MG63 (cell line): ENCODE measurements at regions not wholly inside any gene's neighbourhood (a gene's known extent, or its start where the extent isn't known, plus 50 kb on each side); places are given as distances from the start of the nearest gene placed in this dataset.

ENCODE experiments used
- DNase-seq: peaks from one replicate; pipeline ENCODE4 v3.0.0-alpha.2; 2020
- H3K27me3 ChIP-seq: fragments of 250-450 bp; sonication (Bioruptor Pico); 2 replicates; pipeline ENCODE4 v1.5.1; 2020; ENCODE audit warnings: mild to moderate bottlenecking, moderate library complexity
- H3K36me3 ChIP-seq: fragments of 250-450 bp; sonication (Bioruptor Pico); 2 replicates; pipeline ENCODE4 v1.5.1; 2020; ENCODE audit warnings: mild to moderate bottlenecking, moderate library complexity
- H3K4me3 ChIP-seq: fragments of 250-450 bp; sonication (Bioruptor Pico); 2 replicates; pipeline ENCODE4 v1.5.1; 2020; ENCODE audit warnings: mild to moderate bottlenecking, moderate library complexity
- H3K9me3 ChIP-seq: fragments of 250-450 bp; sonication (Bioruptor Pico); 2 replicates; pipeline ENCODE4 v1.5.1; 2020; ENCODE audit warnings: mild to moderate bottlenecking, moderate library complexity

DNA sequence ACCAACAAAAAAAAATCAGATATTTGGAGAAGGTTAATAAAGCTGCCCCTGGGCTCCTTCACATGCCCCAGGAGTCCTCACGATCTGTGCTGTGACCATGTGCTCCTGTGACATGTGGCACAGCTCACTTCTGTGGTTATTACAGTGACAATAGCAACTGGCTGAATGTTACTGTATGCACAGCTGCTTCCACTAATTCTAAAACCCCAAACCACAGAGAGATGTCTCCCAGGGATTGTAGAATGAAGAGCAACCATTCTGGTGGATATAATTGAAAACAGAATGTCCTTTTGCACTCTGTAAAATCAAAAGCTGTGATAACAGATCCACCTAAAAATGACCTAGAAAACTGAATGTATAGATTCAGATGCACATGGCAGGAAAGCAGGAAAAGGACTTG is 489.2 kb upstream of the CNTN4 start:
- Histone ChIP-seq H3K27me3 (no peaks in the 10 kb centered on the region), H3K9me3 (no peaks in the 10 kb centered on the region), H3K4me3 (no peak overlapping the region), H3K36me3 (no peaks in the 10 kb centered on the region)
- no peak for DNase-seq

DNA sequence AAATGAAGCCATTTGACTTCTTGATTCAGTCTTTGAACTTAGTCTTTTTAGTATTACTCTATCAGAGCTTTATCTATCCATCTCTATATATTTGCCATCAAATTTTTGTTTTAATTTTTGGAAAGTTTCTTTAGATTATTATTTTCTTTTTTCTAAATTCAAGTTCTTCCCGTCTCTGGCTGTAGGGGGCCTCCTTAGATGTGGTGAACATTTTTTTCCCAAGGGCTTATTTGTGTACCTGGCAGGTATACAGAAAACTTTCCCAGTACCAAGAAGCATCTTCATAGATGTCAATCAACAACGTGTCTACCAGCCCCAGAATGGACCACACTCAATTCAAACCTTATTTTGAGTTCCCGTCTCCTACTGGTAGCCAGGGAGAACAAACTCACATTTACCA is 486.8 kb upstream of the CNTN4 start:
- no peaks in the 10 kb centered on the region for H3K9me3 ChIP-seq
- H3K36me3 ChIP-seq, result no peaks in the 10 kb centered on the region
- DNase-seq, result no peak
- no peak overlapping the region for H3K4me3 ChIP-seq
- H3K27me3 ChIP-seq, result no peaks in the 10 kb centered on the region

DNA sequence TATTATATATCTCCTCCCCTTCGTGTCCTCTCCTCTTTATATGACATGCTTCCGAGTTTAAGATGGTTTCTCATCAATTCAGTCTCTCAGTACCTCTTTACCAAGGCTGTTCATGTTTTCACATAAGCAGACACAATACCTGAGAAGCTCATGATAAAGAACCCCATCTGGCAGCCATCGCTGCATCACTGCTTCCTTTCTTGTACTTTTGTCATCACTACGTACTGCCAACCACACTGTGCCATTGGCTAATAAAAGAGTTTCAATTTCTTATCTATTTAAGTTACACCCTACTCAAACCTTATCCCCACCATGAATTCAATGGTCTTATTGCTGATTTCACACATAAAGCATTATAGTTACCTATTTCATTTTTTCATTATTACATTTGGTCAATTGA is 484.7 kb upstream of the CNTN4 start:
- Histone ChIP-seq H3K27me3 (no peaks in the 10 kb centered on the region), H3K9me3 (no peaks in the 10 kb centered on the region), H3K36me3 (no peaks in the 10 kb centered on the region), H3K4me3 (no peak overlapping the region)
- no peak for DNase-seq

DNA sequence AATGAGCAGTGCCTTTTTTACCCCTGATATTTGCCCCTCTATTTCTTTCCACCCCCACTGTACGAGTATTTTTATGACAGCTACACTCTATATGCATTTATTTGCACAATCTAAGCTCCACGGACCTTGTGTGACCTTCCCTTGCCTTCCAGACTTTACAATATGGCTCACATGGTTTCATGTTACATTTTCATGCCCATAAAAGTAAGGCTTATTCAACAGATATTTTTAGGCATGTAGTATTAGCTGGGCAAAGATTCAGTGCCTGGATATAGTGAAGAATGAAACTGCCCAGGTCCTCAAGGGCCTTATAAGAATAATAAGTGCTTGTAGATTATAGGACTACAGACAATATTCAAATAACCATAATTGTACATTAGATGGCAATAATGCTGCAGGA is 481.9 kb upstream of the CNTN4 start:
- no peaks in the 10 kb centered on the region for H3K27me3 ChIP-seq
- H3K36me3 ChIP-seq, result no peaks in the 10 kb centered on the region
- DNase-seq, result no peak
- no peaks in the 10 kb centered on the region for H3K9me3 ChIP-seq
- H3K4me3 ChIP-seq, result no peak overlapping the region

DNA sequence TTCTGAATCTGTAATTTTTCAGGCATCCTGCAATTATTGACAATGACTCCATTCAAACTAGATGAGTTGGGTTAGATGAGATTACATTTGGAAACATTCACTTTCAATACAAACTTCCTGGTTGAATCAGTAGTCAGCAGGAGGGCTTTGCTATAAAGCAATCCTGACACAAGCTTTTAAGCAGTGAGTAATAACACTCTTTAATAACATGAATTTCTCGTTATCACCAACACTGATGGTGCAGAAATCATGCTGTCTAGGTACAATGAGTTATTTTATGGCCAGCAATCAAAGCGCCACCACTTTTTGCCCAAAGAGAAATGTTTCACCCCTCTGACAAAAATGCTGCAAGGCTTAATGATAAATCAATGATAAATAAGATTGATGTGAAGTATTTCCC is 474.8 kb upstream of the CNTN4 start:
- Histone ChIP-seq H3K27me3 (no peaks in the 10 kb centered on the region), H3K36me3 (no peaks in the 10 kb centered on the region), H3K9me3 (no peaks in the 10 kb centered on the region), H3K4me3 (no peak overlapping the region)
- DNase-seq, result no peak

DNA sequence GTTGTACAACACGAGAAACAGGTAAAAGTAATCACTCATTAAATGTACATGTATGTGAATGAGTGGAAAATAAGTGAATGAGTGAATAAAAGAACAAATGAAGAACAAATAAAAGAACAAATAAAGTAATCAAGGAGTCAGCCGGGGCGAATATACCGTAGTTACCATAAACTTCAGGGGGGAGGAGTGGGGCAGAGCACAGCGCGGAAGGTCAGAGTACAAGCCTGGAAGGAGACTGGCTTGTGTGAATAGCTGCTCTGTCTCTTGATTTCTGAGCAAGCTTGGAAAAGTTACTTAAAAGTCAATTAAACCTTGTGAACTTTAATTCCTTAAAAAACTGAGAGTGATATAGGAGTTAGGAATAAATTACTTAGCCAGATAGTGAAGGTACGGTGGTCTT is 466.5 kb upstream of the CNTN4 start:
- Histone ChIP-seq H3K36me3 (no peaks in the 10 kb centered on the region), H3K9me3 (no peaks in the 10 kb centered on the region), H3K4me3 (no peak overlapping the region), H3K27me3 (no peaks in the 10 kb centered on the region)
- no peak for DNase-seq

DNA sequence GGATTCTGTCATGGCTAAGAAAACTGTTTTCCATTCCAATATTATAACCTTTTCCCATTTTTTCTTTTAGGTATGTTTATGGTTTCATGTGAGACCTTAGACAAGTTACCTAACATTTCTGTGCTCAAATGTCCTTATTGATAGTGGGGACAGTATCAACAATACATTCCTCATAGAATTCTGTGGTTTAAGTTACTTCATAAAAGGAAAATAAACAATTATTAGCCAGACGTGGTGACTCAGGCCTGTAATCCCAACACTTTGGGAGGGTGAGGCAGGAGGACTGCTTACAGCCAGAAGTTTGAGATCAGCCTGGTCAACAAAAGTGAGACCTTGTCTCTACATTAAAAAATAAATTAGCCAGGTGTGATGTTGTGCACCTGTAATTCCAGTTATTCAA is 436.8 kb upstream of the CNTN4 start:
- Histone ChIP-seq H3K36me3 (no peaks in the 10 kb centered on the region), H3K27me3 (no peaks in the 10 kb centered on the region), H3K4me3 (no peak overlapping the region), H3K9me3 (no peaks in the 10 kb centered on the region)
- no peak for DNase-seq

DNA sequence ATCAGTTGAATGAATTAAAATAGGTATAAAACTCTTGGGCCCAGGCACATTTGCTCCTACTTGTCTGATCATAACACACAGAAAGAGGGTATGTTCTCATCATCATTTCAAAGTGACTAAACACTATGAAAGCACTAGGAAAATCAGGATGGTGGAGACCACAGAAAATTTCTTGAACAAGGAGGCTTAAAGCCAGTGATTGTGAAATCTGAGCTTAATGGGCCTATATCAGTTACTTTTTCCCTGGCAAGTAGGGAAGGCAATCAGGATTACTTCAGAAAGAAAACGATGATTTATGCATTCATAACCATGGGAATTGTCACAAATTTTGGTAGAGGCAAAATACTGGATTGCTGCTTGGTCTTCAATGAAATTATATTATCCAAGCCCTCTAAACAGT is 434.4 kb upstream of the CNTN4 start:
- H3K9me3 ChIP-seq, result no peaks in the 10 kb centered on the region
- no peak for DNase-seq
- no peak overlapping the region for H3K4me3 ChIP-seq
- no peaks in the 10 kb centered on the region for H3K36me3 ChIP-seq
- no peaks in the 10 kb centered on the region for H3K27me3 ChIP-seq

DNA sequence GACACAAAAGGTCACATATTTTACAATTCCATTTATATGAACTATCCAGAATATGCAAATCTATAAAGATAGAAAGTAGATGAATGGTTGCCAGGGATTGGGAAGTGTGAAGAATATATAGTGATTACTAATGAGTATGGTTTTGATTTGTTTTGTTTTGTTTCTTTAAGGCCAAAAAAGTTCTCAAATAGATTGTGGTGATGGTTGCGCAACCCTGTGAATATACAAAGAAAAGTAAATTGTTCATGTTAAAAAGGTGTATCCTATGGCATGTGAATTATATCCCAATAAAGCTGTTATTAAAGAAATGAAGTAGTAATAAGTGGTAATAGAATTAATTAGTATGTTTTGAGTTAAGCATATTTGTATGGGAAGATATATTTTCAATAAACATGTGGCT is 431.8 kb upstream of the CNTN4 start:
- Histone ChIP-seq H3K4me3 (no peak overlapping the region), H3K9me3 (no peaks in the 10 kb centered on the region), H3K36me3 (no peaks in the 10 kb centered on the region), H3K27me3 (no peaks in the 10 kb centered on the region)
- no peak for DNase-seq

DNA sequence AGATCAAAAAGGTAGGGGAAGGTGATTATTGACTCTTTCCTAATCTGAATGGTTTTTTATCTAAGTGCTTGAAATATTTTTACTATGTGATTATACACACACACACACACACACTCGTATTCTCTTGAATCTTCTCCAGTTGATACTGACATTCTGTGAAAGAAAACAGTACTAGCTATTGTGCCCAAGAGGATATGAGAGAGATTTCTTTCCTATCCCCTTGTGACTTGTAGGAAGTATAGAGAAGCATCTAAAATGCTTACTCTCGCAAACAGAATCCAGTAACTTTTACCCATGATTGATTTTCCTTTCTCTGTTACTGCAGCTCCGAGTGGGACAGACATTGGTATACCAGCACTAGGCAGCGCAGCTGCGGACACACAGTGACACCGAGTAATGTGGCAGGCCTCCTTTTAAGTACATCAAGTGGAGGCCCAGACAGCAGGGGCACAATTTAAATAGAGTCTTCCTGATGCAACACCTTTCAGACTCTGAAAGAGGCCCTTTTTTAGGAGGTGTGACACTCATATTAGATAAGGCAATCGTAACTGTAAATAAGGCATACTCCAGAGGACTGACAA is 421.0 kb upstream of the CNTN4 start:
- Histone ChIP-seq H3K27me3 (no peaks in the 10 kb centered on the region), H3K36me3 (no peaks in the 10 kb centered on the region), H3K4me3 (no peak overlapping the region), H3K9me3 (no peaks in the 10 kb centered on the region)
- DNase-seq, result no peak

DNA sequence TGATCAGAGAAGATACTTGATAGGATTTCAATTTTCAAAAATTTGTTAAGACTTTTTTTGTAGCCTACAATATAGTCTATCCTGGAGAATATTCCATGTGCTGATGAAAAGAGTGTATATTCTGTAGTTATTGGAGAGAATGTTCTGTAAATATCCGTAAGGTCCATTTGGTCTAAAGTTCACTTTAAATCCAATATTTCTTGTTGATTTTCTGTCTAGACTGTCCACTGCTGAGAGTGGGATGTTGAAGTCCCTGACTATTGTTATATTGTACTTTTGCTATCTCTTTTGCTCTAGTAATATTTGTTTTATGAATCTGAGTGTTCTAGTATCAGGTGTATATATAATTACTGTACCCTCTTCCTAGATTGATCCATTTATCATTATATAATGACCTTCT is 406.2 kb upstream of the CNTN4 start:
- Histone ChIP-seq H3K36me3 (no peaks in the 10 kb centered on the region), H3K9me3 (no peaks in the 10 kb centered on the region), H3K27me3 (no peaks in the 10 kb centered on the region), H3K4me3 (no peak overlapping the region)
- no peak for DNase-seq

DNA sequence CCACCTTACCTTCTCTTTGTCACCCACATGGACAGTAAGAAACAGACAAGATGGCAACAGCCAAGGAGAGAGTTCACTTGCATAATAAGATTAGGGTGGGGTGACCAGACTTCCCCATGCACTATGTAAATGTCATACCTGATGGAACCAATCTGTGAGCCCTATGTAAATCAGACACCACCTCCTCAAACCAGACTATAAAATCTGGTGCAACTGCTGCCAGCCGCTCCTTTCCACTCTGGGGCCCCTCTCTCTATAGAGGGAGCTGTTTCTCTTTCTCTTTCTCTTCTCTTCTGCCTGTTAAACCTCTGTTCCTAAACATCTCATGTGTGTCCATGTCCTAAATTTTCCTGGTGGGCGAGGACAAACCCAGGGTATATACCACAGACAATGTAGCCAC is 405.5 kb upstream of the CNTN4 start:
- no peak overlapping the region for H3K4me3 ChIP-seq
- no peaks in the 10 kb centered on the region for H3K27me3 ChIP-seq
- no peak for DNase-seq
- no peaks in the 10 kb centered on the region for H3K9me3 ChIP-seq
- H3K36me3 ChIP-seq, result no peaks in the 10 kb centered on the region

DNA sequence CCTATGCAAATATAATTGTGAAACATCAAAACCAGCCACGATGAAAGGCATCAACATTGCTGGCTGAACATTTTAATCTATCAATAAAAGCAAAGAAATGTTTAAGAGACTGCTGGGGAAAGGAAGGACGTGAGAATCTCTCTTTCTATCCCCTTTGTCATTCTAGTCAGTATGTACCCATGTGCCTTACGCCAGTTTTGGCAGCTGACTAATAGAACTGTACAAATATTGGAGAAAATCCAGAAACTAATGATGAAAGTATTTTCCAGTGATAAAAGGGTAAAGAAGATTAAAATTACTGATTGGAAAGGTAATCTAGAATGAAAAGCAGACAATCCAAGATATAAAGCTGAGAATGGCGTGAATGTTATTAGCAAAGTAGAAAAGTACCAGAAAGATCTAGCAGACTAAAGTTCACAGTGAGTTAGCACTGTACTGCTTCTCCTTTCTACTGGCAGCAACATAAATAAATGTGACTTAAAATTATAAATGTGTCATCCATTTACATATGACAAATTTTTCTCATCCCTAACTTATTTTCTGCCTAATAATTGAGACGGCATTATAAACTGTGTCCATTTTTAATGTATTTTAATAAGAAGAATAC is 401.9 kb upstream of the CNTN4 start:
- Histone ChIP-seq H3K36me3 (no peaks in the 10 kb centered on the region), H3K27me3 (no peaks in the 10 kb centered on the region), H3K9me3 (no peaks in the 10 kb centered on the region), H3K4me3 (no peak overlapping the region)
- DNase-seq, result no peak

DNA sequence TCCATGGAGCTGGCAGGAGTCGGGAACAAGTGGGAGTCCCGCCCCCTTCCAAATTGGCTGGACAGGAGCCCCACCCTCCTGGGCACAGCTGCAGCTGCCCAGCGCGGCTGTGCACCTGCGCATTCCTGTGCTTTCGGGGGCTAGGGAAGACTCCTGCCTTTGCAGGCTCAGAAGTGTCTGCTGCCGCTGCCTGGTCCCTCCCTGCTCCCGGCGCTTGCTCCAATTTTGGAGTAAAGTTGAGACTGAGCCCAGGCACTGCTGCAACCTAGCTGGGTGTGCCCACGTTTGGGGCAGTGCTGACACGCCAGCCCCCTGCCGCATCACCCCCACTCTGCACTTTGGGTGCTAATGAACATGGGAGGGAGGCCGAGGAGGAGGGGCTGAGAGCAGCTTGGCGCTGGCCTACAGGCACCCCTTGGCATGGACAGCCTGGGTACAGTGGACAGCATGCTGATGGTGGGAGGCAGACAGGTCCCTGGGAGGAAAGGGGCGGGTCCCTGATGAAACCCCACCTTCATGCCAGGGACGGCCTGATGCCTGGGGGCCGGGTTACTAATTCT is 399.2 kb upstream of the CNTN4 start:
- DNase-seq, result no peak
- no peaks in the 10 kb centered on the region for H3K9me3 ChIP-seq
- H3K27me3 ChIP-seq, result no peaks in the 10 kb centered on the region
- H3K36me3 ChIP-seq, result no peaks in the 10 kb centered on the region
- H3K4me3 ChIP-seq, result no peak overlapping the region

DNA sequence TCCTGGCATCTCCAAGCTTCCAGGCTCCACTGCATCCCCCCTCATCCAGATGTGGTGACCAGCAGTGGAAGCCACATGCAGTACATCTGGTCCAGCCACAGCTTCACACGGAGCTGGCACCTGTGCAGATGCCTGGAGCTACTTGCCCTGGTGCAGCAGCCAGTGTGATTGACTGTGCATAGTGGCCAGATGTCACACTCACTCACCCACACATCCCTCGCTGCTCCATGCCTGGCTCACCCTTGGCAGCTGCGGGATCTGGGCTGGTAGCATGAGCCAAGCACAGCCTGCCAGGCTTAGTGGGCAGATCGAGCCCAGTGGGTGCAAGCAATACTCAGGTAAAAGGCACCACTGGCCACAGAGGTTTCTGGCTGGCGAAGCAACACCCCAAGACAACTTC is 398.0 kb upstream of the CNTN4 start:
- DNase-seq, result peak; percentile 0
- H3K36me3 ChIP-seq, result no peaks in the 10 kb centered on the region

DNA sequence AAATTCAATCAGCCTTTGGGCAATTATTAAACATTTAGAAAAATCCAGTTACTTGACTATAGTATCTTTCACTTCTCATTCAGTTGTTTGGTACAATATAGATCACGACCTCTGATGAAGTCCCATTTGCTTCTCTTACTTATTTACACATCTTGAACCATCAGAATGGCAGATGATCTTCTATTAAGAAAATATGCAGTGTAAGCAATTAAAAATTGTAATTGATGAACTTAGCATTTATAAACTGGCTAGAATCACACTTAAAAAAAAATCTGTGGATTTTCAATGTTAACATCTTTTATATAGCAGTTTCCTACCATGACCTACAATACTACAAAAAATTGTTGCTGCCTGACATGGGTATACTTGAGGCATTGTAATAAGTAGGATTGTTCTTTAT is 395.5 kb upstream of the CNTN4 start:
- no peak for DNase-seq
- Histone ChIP-seq H3K27me3 (no peaks in the 10 kb centered on the region), H3K36me3 (no peaks in the 10 kb centered on the region), H3K4me3 (no peak overlapping the region), H3K9me3 (no peaks in the 10 kb centered on the region)

More for the DNA sequence above, 398.0 kb upstream of the CNTN4 start:
- H3K4me3 ChIP-seq, result no peak overlapping the region
- no peaks in the 10 kb centered on the region for H3K27me3 ChIP-seq
- no peaks in the 10 kb centered on the region for H3K9me3 ChIP-seq

DNA sequence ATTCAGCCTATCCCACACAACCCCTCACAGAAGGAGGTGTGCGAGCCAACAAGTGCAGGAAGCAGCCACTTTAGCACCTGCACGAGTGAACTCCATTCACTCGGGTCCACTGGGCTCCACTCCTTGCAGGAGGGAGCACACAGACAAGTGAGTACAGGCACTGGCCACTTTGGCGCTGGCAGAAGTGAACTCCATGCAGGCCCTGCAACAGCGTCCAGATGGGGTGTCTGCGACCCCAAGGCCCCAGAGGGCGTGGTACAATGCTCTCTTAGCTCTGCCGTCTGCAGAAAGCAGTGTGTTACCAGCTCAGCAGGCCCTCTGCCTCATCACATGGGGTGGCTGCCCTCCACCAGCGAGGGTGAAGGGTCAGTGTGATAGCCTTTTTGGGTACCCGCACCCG is 388.0 kb upstream of the CNTN4 start:
- DNase-seq, result no peak
- H3K36me3 ChIP-seq, result no peaks in the 10 kb centered on the region

DNA sequence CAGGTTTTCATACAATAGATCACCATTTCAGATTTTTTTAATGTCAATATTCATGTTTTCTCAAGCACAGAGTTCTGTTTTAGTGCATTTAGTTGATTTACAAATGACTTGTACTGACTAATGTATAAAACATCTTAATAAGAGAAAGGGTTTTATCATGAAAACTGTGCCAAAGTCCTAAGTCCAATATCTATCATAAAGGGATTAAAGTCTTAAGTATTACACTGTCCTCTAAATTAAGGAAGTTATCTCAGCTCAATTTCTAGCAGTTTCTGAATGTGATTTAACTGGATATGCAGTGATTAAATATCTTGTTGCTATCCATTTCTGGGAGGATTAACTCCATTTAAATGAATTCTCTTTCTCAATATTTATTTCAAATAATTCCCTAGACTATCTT is 381.1 kb upstream of the CNTN4 start:
- no peak for DNase-seq
- no peaks in the 10 kb centered on the region for H3K27me3 ChIP-seq
- H3K4me3 ChIP-seq, result no peak overlapping the region
- H3K9me3 ChIP-seq, result no peaks in the 10 kb centered on the region
- no peaks in the 10 kb centered on the region for H3K36me3 ChIP-seq

More for the DNA sequence above, 388.0 kb upstream of the CNTN4 start:
- H3K9me3 ChIP-seq, result no peaks in the 10 kb centered on the region
- no peak overlapping the region for H3K4me3 ChIP-seq
- no peaks in the 10 kb centered on the region for H3K27me3 ChIP-seq
